Cardiac muscle cell (in vitro differentiated cells and primary cell): ENCODE measurements at regions not wholly inside any gene's neighbourhood (a gene's known extent, or its start where the extent isn't known, plus 50 kb on each side); places are given as distances from the start of the nearest gene placed in this dataset.

Source experiments
- DNase-seq, 2 donors: peaks; one replicate each; pipeline versions ENCODE4 v3.0.0 to v3.0.0-alpha.2; 2010 to 2017; ENCODE audit warnings: low read depth in 1 of 2, low spot score in 1 of 2
- H3K27ac ChIP-seq: fragments of 200-600 bp; sonication (generic); 2 replicates; pipeline ENCODE4 v1.5.1; 2016
- H3K27me3 ChIP-seq: fragments of 200-600 bp; sonication (generic); 2 replicates; pipeline ENCODE4 v1.6.0; 2016; ENCODE audit warnings: control low read depth
- H3K36me3 ChIP-seq: fragments of 200-600 bp; sonication (generic); 2 replicates; pipeline ENCODE4 v1.5.1; 2016; ENCODE audit warnings: control low read depth
- H3K4me1 ChIP-seq: fragments of 200-600 bp; sonication (generic); 2 replicates; pipeline ENCODE4 v1.8.1; 2017; ENCODE audit warnings: low read depth, mild to moderate bottlenecking, mixed run types
- H3K4me3 ChIP-seq: fragments of 200-600 bp; sonication (generic); 2 replicates; pipeline ENCODE4 v1.5.1; 2016; ENCODE audit warnings: mild to moderate bottlenecking
- H3K9me3 ChIP-seq: fragments of 200-600 bp; sonication (generic); 2 replicates; pipeline ENCODE4 v1.5.1; 2017; ENCODE audit warnings: low read depth, mild to moderate bottlenecking, control low read depth
- CTCF ChIP-seq: IDR thresholded peaks from 2 replicates; pipeline ENCODE4 v1.5.1; 2012; ENCODE audit warnings: low read depth, mild to moderate bottlenecking, low read length

GRCh38 chr19:28603453-28603852 is 609.5 kb downstream of the UQCRFS1 start:
- Histone ChIP-seq H3K36me3 (no peaks in the 10 kb centered on the region), H3K27ac (no peak overlapping the region), H3K4me1 (no peaks in the 10 kb centered on the region), H3K4me3 (no peak overlapping the region), H3K27me3 (no peaks in the 10 kb centered on the region), H3K9me3 (no peaks in the 10 kb centered on the region)
- DNase-seq: no peak
- no peak for TF ChIP-seq CTCF

GRCh38 chr19:28602675-28603298 is 610.2 kb downstream of the UQCRFS1 start:
- Histone ChIP-seq H3K9me3 (no peaks in the 10 kb centered on the region), H3K4me3 (no peak overlapping the region), H3K36me3 (no peaks in the 10 kb centered on the region), H3K27ac (no peak overlapping the region), H3K27me3 (no peaks in the 10 kb centered on the region), H3K4me1 (no peaks in the 10 kb centered on the region)
- no peak for DNase-seq
- TF ChIP-seq CTCF: no peak

GRCh38 chr19:28601723-28602440 is 611.1 kb downstream of the UQCRFS1 start:
- H3K9me3 ChIP-seq: no peaks in the 10 kb centered on the region
- TF ChIP-seq CTCF: no peak
- DNase-seq: no peak

GRCh38 chr19:28598861-28599260 is 614.1 kb downstream of the UQCRFS1 start:
- no peak for TF ChIP-seq CTCF
- Histone ChIP-seq H3K27me3 (no peaks in the 10 kb centered on the region), H3K4me1 (no peaks in the 10 kb centered on the region), H3K4me3 (no peak overlapping the region), H3K36me3 (no peaks in the 10 kb centered on the region), H3K27ac (no peak overlapping the region), H3K9me3 (no peaks in the 10 kb centered on the region)
- no peak for DNase-seq

More at GRCh38 chr19:28601723-28602440, 611.1 kb downstream of the UQCRFS1 start:
- Histone ChIP-seq H3K4me3 (no peak overlapping the region), H3K27me3 (no peaks in the 10 kb centered on the region), H3K36me3 (no peaks in the 10 kb centered on the region), H3K27ac (no peak overlapping the region), H3K4me1 (no peaks in the 10 kb centered on the region)

- H3K27me3 ChIP-seq: no peaks in the 10 kb centered on the region
- no peak for DNase-seq
- H3K9me3 ChIP-seq: no peaks in the 10 kb centered on the region
- no peak overlapping the region for H3K4me3 ChIP-seq
- H3K27ac ChIP-seq: no peak overlapping the region
- TF ChIP-seq CTCF: no peak
- H3K4me1 ChIP-seq: no peaks in the 10 kb centered on the region
- H3K36me3 ChIP-seq: no peaks in the 10 kb centered on the region
Observed at GRCh38 chr19:28596561-28597071, 616.3 kb downstream of the UQCRFS1 start.
